ENCODE measurements at regions not wholly inside any gene's neighbourhood (a gene's known extent, or its start where the extent isn't known, plus 50 kb on each side); places are given as distances from the start of the nearest gene placed in this dataset.
"Not testable (repeated sequence)": the region's sequence is repeated elsewhere in the genome, so short reads cannot be mapped to it uniquely, and the experiment has no call there.

GRCh38 chrX:140138492-140138891 lies 173.2 kb upstream of the CXorf66 start:
- TF ChIP-seq PATZ1 (CRISPR knock-in tag; IDR thresholded peaks at IDR 0.05; ENCODE audit: borderline replicate concordance); ZNF8 (CRISPR knock-in tag; IDR thresholded peaks at IDR 0.05); CREB5 (CRISPR knock-in tag; IDR thresholded peaks at IDR 0.05; ENCODE audit: low read depth); ZFP3 (CRISPR knock-in tag; IDR thresholded peaks at IDR 0.05); GLIS3 (CRISPR knock-in tag; IDR thresholded peaks at IDR 0.05); ARNTL (CRISPR knock-in tag; IDR thresholded peaks at IDR 0.05; ENCODE audit: borderline replicate concordance, low read depth); OSR1 (CRISPR knock-in tag; IDR thresholded peaks at IDR 0.05); RARB (CRISPR knock-in tag; IDR thresholded peaks at IDR 0.05); TOX (CRISPR knock-in tag; IDR thresholded peaks at IDR 0.05; ENCODE audit: borderline replicate concordance); TSHZ2 (CRISPR knock-in tag; IDR thresholded peaks at IDR 0.05); TCF4 (CRISPR knock-in tag; IDR thresholded peaks at IDR 0.05; ENCODE audit: borderline replicate concordance); ISL1 (CRISPR knock-in tag; IDR thresholded peaks at IDR 0.05): not testable (repeated sequence)
